OCI-M2 (cell line): ENCODE measurements at regions not wholly inside any gene's neighbourhood (a gene's known extent, or its start where the extent isn't known, plus 50 kb on each side); places are given as distances from the start of the nearest gene placed in this dataset.
"Not testable (repeated sequence)": the region's sequence is repeated elsewhere in the genome, so short reads cannot be mapped to it uniquely, and the experiment has no call there.

Experiments used
- DNase-seq: peaks from one replicate; lab custom pipeline; 2025; ENCODE audit not compliant: unreplicated experiment; lab: John Stamatoyannopoulos, UW

DNA sequence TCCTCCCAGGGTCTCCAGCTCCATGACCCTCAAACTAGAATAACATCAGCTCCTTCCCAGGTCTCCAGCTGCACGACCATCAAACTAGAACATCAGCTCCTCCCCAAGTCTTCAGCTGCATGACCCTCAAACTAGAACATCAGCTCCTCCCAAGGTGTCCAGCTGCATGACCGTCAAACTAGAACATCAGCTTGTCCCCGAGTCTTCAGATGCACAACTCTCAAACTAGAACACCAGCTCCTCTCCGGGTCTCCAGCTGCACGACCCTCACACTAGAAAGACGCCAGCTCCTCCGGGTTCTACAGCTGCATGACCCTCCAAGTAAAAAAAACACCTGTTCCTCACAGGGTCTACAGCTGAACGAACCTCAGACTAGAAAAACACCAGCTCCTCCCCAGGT is 312.9 kb upstream of the TFPI start:
- no peak for DNase-seq

GRCh38 chr2:187869195-187869594 is 315.0 kb upstream of the TFPI start:
- DNase-seq: no peak

GRCh38 chr2:187871506-187871905 is 317.3 kb upstream of the TFPI start:
- no peak for DNase-seq

DNA sequence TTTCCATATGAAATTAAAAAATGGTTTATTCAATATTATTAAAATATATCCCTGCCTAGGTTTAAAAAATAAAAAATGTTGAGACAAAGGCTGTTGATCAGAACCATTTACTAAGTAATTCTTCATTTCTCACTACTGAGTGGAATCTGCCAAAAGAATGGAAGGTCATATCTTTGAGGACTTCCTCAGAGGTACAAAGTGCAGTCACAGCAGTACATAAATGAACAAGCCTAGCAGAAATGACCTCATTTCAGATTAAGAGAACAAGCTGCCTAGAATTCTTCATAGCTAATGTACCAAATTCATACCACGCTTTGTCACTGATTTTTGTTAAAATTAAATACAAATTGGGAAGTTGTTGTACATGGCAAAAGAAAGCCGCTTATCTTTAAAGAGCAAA is 318.9 kb upstream of the TFPI start:
- no peak for DNase-seq

GRCh38 chr2:187874786-187875185 is 320.6 kb upstream of the TFPI start:
- no peak for DNase-seq

GRCh38 chr2:187875261-187876141 is 321.3 kb upstream of the TFPI start:
- DNase-seq: no peak

- DNase-seq: no peak
Measured at GRCh38 chr2:187876554-187876953, 322.3 kb upstream of the TFPI start.

- no peak for DNase-seq
Measured at GRCh38 chr2:187877391-187877790, 323.2 kb upstream of the TFPI start.

GRCh38 chr2:187878112-187878511 is 323.9 kb upstream of the TFPI start:
- DNase-seq: no peak

- no peak for DNase-seq
Measured at GRCh38 chr2:187879491-187879890, 325.3 kb upstream of the TFPI start.

DNA sequence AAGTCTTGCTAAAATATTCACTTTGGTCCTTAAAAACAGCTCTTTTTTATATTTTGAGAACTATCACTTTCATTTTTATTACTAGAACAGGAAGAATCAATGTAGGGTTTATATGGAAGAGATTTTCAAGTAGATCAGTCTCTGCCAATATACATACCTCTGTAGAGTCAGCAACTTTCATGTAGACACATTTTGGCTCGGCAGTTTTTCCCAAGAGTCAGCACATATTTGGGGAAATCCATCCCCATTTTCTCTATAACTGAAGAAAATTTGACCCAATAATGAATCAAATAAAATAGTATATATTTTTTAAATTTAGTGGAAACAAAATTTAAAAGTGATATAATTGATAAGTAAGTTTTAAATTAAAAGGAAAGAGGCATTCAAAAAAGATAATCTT is 329.8 kb upstream of the TFPI start:
- DNase-seq: no peak

GRCh38 chr2:187890690-187891089 is 336.5 kb upstream of the TFPI start:
- DNase-seq: no peak

GRCh38 chr2:187900021-187900420 is 345.8 kb upstream of the TFPI start:
- no peak for DNase-seq

- no peak for DNase-seq
Measured at GRCh38 chr2:187906021-187906420, 351.8 kb upstream of the TFPI start.

DNA sequence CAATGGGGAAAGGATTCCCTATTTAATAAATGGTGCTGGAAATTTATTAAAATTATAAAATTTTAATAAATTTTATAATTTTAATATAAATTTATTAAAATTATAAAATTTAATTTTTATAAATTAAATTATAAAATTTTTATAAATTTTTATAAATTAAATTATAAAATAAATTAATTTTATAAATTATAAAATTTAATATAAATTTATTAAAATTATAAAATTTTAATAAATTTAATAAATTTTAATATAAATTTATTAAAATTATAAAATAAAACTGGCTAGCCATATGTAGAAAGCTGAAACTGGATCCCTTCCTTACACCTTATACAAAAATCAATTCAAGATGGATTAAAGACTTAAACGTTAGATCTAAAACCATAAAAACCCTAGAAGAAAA is 356.7 kb upstream of the TFPI start:
- DNase-seq: not testable (repeated sequence)

DNA sequence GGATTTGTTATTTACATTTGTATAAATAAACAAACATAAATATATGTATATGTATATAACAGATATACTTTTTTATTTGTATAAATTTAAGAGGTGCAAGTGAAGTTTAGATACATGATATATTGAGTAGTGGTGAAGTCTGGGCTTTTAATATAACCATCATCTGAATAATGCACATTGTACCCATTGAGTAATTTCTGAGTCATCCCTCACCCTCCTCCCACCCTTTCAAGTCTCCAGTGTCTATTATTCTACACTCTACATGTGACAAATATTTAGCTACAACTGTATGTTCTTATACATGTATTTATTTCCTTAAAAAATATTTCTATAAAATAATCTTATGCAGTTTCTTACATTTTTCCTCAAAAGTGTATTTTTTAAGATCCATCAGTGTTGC is 358.7 kb upstream of the TFPI start:
- DNase-seq: no peak

GRCh38 chr2:187915810-187916209 is 361.6 kb upstream of the TFPI start:
- no peak for DNase-seq

DNA sequence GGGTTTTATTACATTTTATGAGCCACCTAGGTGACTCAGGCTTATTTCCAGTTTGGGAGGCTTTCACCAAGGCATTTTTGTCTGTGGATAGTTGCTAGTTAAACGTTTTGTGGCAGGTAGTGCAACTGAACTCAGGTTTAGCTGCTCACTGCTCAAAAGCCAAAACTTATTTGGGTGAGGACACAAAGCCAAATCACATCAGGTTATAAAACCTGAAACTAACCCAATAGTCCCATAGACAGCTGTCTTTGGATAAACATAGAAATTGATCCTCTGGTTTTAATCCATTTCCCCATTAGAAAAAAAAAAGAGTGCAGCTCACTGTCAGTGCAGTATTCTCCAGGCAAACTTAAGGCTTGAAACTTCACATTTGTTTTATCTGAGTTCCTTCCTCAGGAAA is 362.6 kb upstream of the TFPI start:
- no peak for DNase-seq

DNA sequence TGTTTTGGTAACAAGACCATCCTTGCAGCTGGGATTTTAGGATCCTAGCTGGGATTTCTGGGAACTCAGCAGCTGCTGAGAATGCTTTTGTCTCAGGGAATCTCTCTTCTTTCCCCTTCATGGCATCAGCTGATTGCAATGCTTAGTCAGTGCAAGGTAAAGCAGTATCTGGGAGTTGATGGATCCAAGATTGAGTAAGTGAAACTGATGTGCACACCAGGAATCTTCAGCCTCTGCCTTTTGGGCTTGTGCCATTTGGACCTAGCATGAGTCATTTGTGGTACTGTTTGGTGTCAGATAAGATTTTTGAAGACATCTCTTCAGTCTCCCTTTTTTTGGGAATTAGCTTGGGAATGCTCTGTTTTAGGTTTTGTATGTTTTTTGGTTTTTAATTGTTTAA is 363.3 kb upstream of the TFPI start:
- no peak for DNase-seq

DNA sequence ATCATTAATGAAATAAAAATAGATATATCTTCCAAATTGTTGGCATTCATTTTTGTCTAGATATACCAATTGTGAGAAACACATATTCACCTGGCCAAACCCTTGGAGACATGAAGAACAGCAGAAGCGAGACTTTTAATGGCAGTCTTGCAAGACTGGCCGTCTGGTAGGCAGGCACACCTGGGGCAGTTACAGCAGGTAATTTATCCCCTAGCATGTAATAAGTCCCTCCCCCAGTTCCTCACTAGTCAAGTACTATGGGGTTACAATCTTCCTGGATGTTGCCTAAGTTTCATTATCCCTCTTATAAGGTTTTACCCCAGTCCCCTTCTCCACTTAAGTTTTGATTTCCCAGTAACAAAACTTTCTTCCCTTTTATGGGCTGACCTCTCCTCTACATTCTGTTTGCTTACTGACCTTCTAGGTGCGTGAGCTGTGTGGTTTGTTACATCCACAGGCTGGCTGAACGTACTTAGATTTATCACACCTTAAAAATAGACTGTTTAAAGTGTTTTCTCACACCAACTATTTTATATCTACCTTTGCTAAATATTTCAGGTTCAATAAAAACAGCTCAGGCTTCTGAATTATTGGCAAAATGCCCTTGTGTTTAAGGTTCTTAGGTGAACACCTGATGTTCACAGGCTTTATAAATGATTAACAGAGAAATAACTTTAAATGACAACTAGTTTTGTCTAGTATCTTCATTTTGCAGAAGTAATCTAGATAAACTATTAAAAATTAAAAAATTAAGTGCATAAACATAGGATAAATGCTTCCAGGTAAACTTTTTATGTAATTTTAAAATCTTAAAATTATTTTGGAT is 365.0 kb upstream of the TFPI start:
- DNase-seq: no peak

DNA sequence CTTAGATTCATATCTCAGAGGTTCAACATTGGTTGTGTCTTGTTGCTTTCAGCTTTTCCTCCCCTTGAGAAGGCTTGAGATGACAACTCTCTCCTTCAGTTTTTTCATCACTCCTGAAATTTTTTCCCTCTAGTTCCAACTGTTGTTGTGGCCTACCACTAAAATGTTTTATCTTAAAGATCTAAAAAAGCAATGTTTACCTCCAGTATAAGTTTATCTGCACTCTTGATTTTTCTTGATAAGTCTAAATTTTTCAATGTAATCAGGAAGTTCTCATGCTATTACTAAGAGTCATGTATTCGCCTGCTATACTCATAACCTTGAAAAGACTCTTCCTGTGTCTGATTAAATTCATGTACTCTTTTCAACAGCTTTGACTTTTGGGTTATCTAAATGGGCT is 366.3 kb upstream of the TFPI start:
- no peak for DNase-seq

GRCh38 chr2:187922846-187923245 is 368.6 kb upstream of the TFPI start:
- no peak for DNase-seq
